Kidney (tissue), 13 donors: ENCODE measurements at regions not wholly inside any gene's neighbourhood (a gene's known extent, or its start where the extent isn't known, plus 50 kb on each side); places are given as distances from the start of the nearest gene placed in this dataset.

Experiments
- DNase-seq, 5 donors: peaks; one replicate each; pipeline ENCODE4 v3.0.0-alpha.2; 2013 to 2020
- FAIRE-seq: peaks from 2 replicates; lab custom pipeline; 2012; peaks lifted over from hg19 to GRCh38; lab: Jason Lieb, UNC
- H3K27ac ChIP-seq, 2 donors: one replicate each; pipeline ENCODE4 v1.7.0; 2013; ENCODE audit warnings: low read depth in 2 of 2, low read length in 2 of 2, inconsistent platforms in 1 of 2
- H3K27me3 ChIP-seq: one replicate; pipeline ENCODE4 v1.7.1; 2013; ENCODE audit warnings: low read length, inconsistent platforms; ENCODE audit not compliant: control insufficient read depth, insufficient read depth
- H3K36me3 ChIP-seq, 3 donors: one replicate each; pipeline versions ENCODE4 v1.7.0 to v1.7.1; 2013; ENCODE audit warnings: low read length in 3 of 3, control low read depth in 1 of 3, inconsistent platforms in 1 of 3; ENCODE audit not compliant: insufficient read depth in 3 of 3, control insufficient read depth in 2 of 3
- H3K4me1 ChIP-seq, 3 donors: one replicate each; pipeline versions ENCODE4 v1.7.0 to v1.7.1; 2013; ENCODE audit warnings: low read length in 3 of 3, inconsistent platforms in 1 of 3, low read depth in 1 of 3; ENCODE audit not compliant: control insufficient read depth in 2 of 3, insufficient read depth in 2 of 3
- H3K4me3 ChIP-seq, 3 donors: one replicate each; pipeline versions ENCODE4 v1.7.0 to v1.8.1; 2013; ENCODE audit warnings: low read length in 3 of 3, control low read depth in 1 of 3, inconsistent platforms in 1 of 3
- H3K9ac ChIP-seq, 3 donors: one replicate each; pipeline versions ENCODE4 v1.7.0 to v1.7.1; 2013; ENCODE audit warnings: low read length in 3 of 3, control low read depth in 1 of 3, inconsistent platforms in 1 of 3
- H3K9me3 ChIP-seq, 3 donors: one replicate each; pipeline versions ENCODE4 v1.7.0 to v1.7.1; 2013; ENCODE audit warnings: low read length in 3 of 3, control low read depth in 1 of 3, inconsistent platforms in 1 of 3; ENCODE audit not compliant: control insufficient read depth in 2 of 3, insufficient read depth in 1 of 3
- CTCF ChIP-seq: IDR thresholded peaks from 3 replicates; pipeline ENCODE4 v1.5.1; 2012; ENCODE audit warnings: mild to moderate bottlenecking, moderate library complexity, borderline replicate concordance; ENCODE audit not compliant: insufficient read depth; ENCODE audit errors: extremely low read depth
- intact Hi-C: fragments of 100-400 bp; cut with DNase I; formaldehyde crosslinking; loops from one replicate; pipeline ENCODE4 v1.11.1; 2022
- donor health status: control.
- donor health status: control.
- donor health status: control.
- donor health status: control.
- donor health status: control.
- donor health status: DM: yes; HTN: yes; CAD: no.
- donor health status: Normal renal cell carcinoma (clear cell type).

- Histone ChIP-seq H3K9me3 (peaks cover 0 to 7% (median 0%) of the 10 kb centered on the region in 3 donors), H3K36me3 (no peaks in the 10 kb centered on the region), H3K4me3 (no peak overlapping the region), H3K9ac (no peak overlapping the region), H3K4me1 (no peaks in the 10 kb centered on the region), H3K27me3 (no peaks in the 10 kb centered on the region), H3K27ac (no peak overlapping the region)
- no peak for DNase-seq
- FAIRE-seq, result no peak
- intact Hi-C loops, result no loop called here
- TF ChIP-seq CTCF, result no peak
Measured at GRCh38 chr2:60234274-60234986, 319.0 kb downstream of the BCL11A start.

GRCh38 chr2:60230596-60230995, 322.9 kb downstream of the BCL11A start:
- peaks cover 0 to 7% (median 0%) of the 10 kb centered on the region in 3 donors for H3K9me3 ChIP-seq
- H3K27me3 ChIP-seq, result no peaks in the 10 kb centered on the region
- no peak overlapping the region for H3K27ac ChIP-seq
- FAIRE-seq, result no peak
- DNase-seq, result no peak
- no peak overlapping the region for H3K9ac ChIP-seq
- no peaks in the 10 kb centered on the region for H3K36me3 ChIP-seq
- no peak overlapping the region for H3K4me3 ChIP-seq
- TF ChIP-seq CTCF, result no peak
- H3K4me1 ChIP-seq, result no peaks in the 10 kb centered on the region
- intact Hi-C loops, result no loop called here

- DNase-seq (no peak), FAIRE-seq (no peak)
- Histone ChIP-seq H3K4me1 (no peaks in the 10 kb centered on the region), H3K9ac (no peak overlapping the region), H3K4me3 (no peak overlapping the region), H3K36me3 (no peaks in the 10 kb centered on the region), H3K9me3 (peaks cover 0 to 7% (median 0%) of the 10 kb centered on the region in 3 donors), H3K27me3 (no peaks in the 10 kb centered on the region), H3K27ac (no peak overlapping the region)
- intact Hi-C loops, result no loop called here
- TF ChIP-seq CTCF, result no peak
Measured at GRCh38 chr2:60230037-60230436, 323.4 kb downstream of the BCL11A start.

- Histone ChIP-seq H3K4me1 (no peaks in the 10 kb centered on the region), H3K9me3 (peaks cover 0 to 4% (median 0%) of the 10 kb centered on the region in 3 donors), H3K4me3 (no peak overlapping the region), H3K36me3 (no peaks in the 10 kb centered on the region), H3K27ac (no peak overlapping the region), H3K9ac (no peak overlapping the region), H3K27me3 (no peaks in the 10 kb centered on the region)
- no peak for DNase-seq
- intact Hi-C loops, result no loop called here
- no peak for FAIRE-seq
- no peak for TF ChIP-seq CTCF
Measured at GRCh38 chr2:60226943-60227342, 326.5 kb downstream of the BCL11A start.
